ENCODE measurements at regions not wholly inside any gene's neighbourhood (a gene's known extent, or its start where the extent isn't known, plus 50 kb on each side); places are given as distances from the start of the nearest gene placed in this dataset.

DNA sequence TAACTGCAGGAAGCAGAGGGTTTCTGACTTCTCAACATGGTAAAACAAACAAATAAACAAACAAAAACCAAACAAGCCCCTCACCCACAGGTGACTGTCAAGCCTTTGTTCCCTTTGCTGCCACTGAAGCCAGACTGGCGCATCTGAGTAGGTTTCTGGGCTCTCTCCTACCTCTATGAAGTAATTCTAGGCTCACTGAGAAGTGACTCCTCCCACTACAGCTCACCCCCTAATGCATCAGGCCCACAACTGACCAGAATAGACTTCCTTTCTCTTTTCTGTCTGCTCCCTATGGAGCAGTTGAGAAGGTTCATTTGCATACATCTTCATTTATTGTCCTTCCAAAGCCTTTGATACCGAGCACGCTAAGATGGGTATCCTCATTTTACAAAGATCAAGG lies 77.0 kb upstream of the CCL2 start:
- BruUV-seq (replicated peaks) = no TSS peak
- no peaks in the 10 kb centered on the region for H3K79me2 ChIP-seq (ENCODE audit: control insufficient read depth, insufficient read depth, low read length)
- intact Hi-C loops (cut with micrococcal nuclease; ENCODE audit: unreplicated experiment) (no loop called here), in situ Hi-C loops (cut with MboI) (no loop called here)
- WGBS (ENCODE audit: insufficient coverage, insufficient replicate concordance, low lambda C conversion rate, missing lambda C conversion rate) = 26% methylated on average over 3 of the region's 3 CpGs
- H3K27me3 ChIP-seq (replicated peaks in 1 of 2; ENCODE audit: control insufficient read depth in 2 of 2, insufficient read depth in 2 of 2, low read length in 1 of 2) = peaks cover 0 to 6% of the 10 kb centered on the region in 2 experiments; a peak in 2 of 4 replicates
- no peak overlapping the region for H3K4me2 ChIP-seq (ENCODE audit: control insufficient read depth, insufficient read depth)
- ChIA-PET POLR2A (no interaction called here), SMC1A (ENCODE audit: uncharacterized antibody, unreplicated experiment) (no interaction called here), CTCF (no interaction called here), RAD21 (ENCODE audit: unreplicated experiment) (no interaction called here)
- H3K9ac ChIP-seq (ENCODE audit: control insufficient read depth, insufficient read depth, low read length) = no peak overlapping the region
- H3K27ac ChIP-seq (ENCODE audit: control insufficient read depth, insufficient read depth) = no peak overlapping the region
- DNase-seq (ENCODE audit: low read depth, low spot score) = no peak
- no peak overlapping the region for H2AFZ ChIP-seq (ENCODE audit: control insufficient read depth, low read depth, low read length)
- no peak for FAIRE-seq
- H3K9me3 ChIP-seq (replicated peaks; ENCODE audit: control insufficient read depth, insufficient read depth, low read length) = no peaks in the 10 kb centered on the region
- no peaks in the 10 kb centered on the region for H3K4me1 ChIP-seq (ENCODE audit: control insufficient read depth, insufficient read depth, low read length)
- H3K4me3 ChIP-seq = no peak overlapping the region
- no peak for ATAC-seq
- no peaks in the 10 kb centered on the region for H3K36me3 ChIP-seq (ENCODE audit: control insufficient read depth in 2 of 2, insufficient read depth in 2 of 2, low read length in 1 of 2)
- H4K20me1 ChIP-seq (ENCODE audit: control insufficient read depth, insufficient read depth) = no peaks in the 10 kb centered on the region
- TF ChIP-seq EZH2 (IDR thresholded peaks at IDR 0.05; ENCODE audit: borderline replicate concordance, control insufficient read depth, low read depth, low read length) (no peak), E2F8 (IDR thresholded peaks at IDR 0.05; ENCODE audit: low read depth, partially characterized antibody) (no peak), ASH2L (IDR thresholded peaks at IDR 0.05; ENCODE audit: borderline replicate concordance, low read depth) (no peak), ZNF24 (IDR thresholded peaks at IDR 0.05) (no peak), MYB (IDR thresholded peaks at IDR 0.05; ENCODE audit: borderline replicate concordance, low read depth, low read length) (no peak), MEF2A (IDR thresholded peaks at IDR 0.05; ENCODE audit: insufficient read depth, low read depth, low read length) (no peak), PAX8 (IDR thresholded peaks at IDR 0.05) (no peak), MYC (IDR thresholded peaks at IDR 0.05; ENCODE audit: insufficient read depth, insufficient read length, insufficient replicate concordance, low read length, severe bottlenecking) (no peak), SREBF2 (IDR thresholded peaks at IDR 0.05; ENCODE audit: low read length) (no peak), TCF12 (IDR thresholded peaks at IDR 0.05; ENCODE audit: low read depth, low read length) (no peak), SREBF1 (IDR thresholded peaks at IDR 0.05; ENCODE audit: low read length) (no peak), ATF2 (IDR thresholded peaks at IDR 0.05; ENCODE audit: low read length) (no peak)
- TF ChIP-seq, protein P1, sequence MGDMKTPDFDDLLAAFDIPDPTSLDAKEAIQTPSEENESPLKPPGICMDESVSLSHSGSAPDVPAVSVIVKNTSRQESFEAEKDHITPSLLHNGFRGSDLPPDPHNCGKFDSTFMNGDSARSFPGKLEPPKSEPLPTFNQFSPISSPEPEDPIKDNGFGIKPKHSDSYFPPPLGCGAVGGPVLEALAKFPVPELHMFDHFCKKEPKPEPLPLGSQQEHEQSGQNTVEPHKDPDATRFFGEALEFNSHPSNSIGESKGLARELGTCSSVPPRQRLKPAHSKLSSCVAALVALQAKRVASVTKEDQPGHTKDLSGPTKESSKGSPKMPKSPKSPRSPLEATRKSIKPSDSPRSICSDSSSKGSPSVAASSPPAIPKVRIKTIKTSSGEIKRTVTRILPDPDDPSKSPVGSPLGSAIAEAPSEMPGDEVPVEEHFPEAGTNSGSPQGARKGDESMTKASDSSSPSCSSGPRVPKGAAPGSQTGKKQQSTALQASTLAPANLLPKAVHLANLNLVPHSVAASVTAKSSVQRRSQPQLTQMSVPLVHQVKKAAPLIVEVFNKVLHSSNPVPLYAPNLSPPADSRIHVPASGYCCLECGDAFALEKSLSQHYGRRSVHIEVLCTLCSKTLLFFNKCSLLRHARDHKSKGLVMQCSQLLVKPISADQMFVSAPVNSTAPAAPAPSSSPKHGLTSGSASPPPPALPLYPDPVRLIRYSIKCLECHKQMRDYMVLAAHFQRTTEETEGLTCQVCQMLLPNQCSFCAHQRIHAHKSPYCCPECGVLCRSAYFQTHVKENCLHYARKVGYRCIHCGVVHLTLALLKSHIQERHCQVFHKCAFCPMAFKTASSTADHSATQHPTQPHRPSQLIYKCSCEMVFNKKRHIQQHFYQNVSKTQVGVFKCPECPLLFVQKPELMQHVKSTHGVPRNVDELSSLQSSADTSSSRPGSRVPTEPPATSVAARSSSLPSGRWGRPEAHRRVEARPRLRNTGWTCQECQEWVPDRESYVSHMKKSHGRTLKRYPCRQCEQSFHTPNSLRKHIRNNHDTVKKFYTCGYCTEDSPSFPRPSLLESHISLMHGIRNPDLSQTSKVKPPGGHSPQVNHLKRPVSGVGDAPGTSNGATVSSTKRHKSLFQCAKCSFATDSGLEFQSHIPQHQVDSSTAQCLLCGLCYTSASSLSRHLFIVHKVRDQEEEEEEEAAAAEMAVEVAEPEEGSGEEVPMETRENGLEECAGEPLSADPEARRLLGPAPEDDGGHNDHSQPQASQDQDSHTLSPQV (IDR thresholded peaks at IDR 0.05) = no peak

Measured in GM12878 (cell line).